DND-41 (cell line): ENCODE measurements at regions not wholly inside any gene's neighbourhood (a gene's known extent, or its start where the extent isn't known, plus 50 kb on each side); places are given as distances from the start of the nearest gene placed in this dataset.

Experiments
- ATAC-seq: fragments of 200-7000 bp; cut with Tn5 transposase; 3 replicates; pipeline ENCODE4 v1.9.1; 2021; ENCODE audit warnings: low read depth; ENCODE audit not compliant: insufficient read depth
- DNase-seq: peaks from one replicate; pipeline ENCODE4 v3.0.0-alpha.2; 2020
- H2AFZ ChIP-seq: 2 replicates; pipeline ENCODE4 v1.6.0; 2012; ENCODE audit warnings: low read depth, low read length
- H3K27ac ChIP-seq: 2 replicates; pipeline ENCODE4 v1.5.1; 2012; ENCODE audit warnings: low read length, inconsistent platforms
- H3K27me3 ChIP-seq: fragments of 200-600 bp; sonication (generic); 2 replicates; pipeline ENCODE4 v1.6.0; 2012; ENCODE audit warnings: low read length, mild to moderate bottlenecking, inconsistent platforms; ENCODE audit not compliant: insufficient read depth, poor library complexity
- H3K36me3 ChIP-seq: 2 replicates; pipeline ENCODE4 v1.5.1; 2012; ENCODE audit warnings: low read length, inconsistent platforms; ENCODE audit not compliant: insufficient read depth
- H3K4me1 ChIP-seq: 2 replicates; pipeline ENCODE4 v1.5.1; 2012; ENCODE audit warnings: mild to moderate bottlenecking, low read length; ENCODE audit not compliant: insufficient read depth
- H3K4me2 ChIP-seq: 2 replicates; pipeline ENCODE4 v1.6.0; 2012; ENCODE audit warnings: mild to moderate bottlenecking, moderate library complexity, low read length, inconsistent platforms; ENCODE audit not compliant: insufficient read depth
- H3K4me3 ChIP-seq, 2 experiments: fragments of 200-600 bp in 1 of 2; shearing (Covaris generic) in 1 of 2; 2 replicates each; pipeline ENCODE4 v1.5.1; 2012 to 2016; ENCODE audit warnings: inconsistent platforms in 2 of 2, low read length in 2 of 2, mild to moderate bottlenecking in 2 of 2, low read depth in 1 of 2, moderate library complexity in 1 of 2
- H3K79me2 ChIP-seq: 2 replicates; pipeline ENCODE4 v1.6.0; 2012; ENCODE audit warnings: low read length, inconsistent platforms; ENCODE audit not compliant: insufficient read depth
- H3K9ac ChIP-seq: 2 replicates; pipeline ENCODE4 v1.6.0; 2012; ENCODE audit warnings: low read depth, mild to moderate bottlenecking, inconsistent platforms, low read length, moderate library complexity
- H3K9me3 ChIP-seq: 2 replicates; pipeline ENCODE4 v1.5.1; 2012; ENCODE audit warnings: low read length, moderate library complexity, mild to moderate bottlenecking, inconsistent platforms; ENCODE audit not compliant: insufficient read depth, severe bottlenecking
- H4K20me1 ChIP-seq: 2 replicates; pipeline ENCODE4 v1.6.0; 2012; ENCODE audit warnings: low read length; ENCODE audit not compliant: insufficient read depth
- CTCF ChIP-seq: IDR thresholded peaks from 2 replicates; pipeline ENCODE4 v1.5.1; 2012; ENCODE audit warnings: borderline replicate concordance, low read length, moderate library complexity, mild to moderate bottlenecking; ENCODE audit not compliant: poor library complexity, severe bottlenecking; ENCODE audit errors: extremely low read depth
- EZH2 ChIP-seq: IDR thresholded peaks from 3 replicates; pipeline ENCODE4 v1.6.1; 2012; ENCODE audit warnings: borderline replicate concordance, low read depth, mild to moderate bottlenecking, moderate library complexity, low read length, inconsistent platforms; ENCODE audit not compliant: severe bottlenecking

- Histone ChIP-seq H3K9ac (no peak overlapping the region), H3K27ac (no peak overlapping the region), H4K20me1 (no peaks in the 10 kb centered on the region), H3K79me2 (no peaks in the 10 kb centered on the region), H2AFZ (no peak overlapping the region), H3K9me3 (no peaks in the 10 kb centered on the region), H3K27me3 (no peaks in the 10 kb centered on the region), H3K4me1 (peaks cover 15% of the 10 kb centered on the region), H3K4me2 (no peak overlapping the region), H3K4me3 (no peak overlapping the region), H3K36me3 (no peaks in the 10 kb centered on the region)
- ATAC-seq (no peak), DNase-seq (no peak)
- TF ChIP-seq EZH2: no peak
- no peak for TF ChIP-seq CTCF
Observed at GRCh38 chr5:111584651-111585050, 72.3 kb upstream of the STARD4 start.

- no peaks in the 10 kb centered on the region for H3K79me2 ChIP-seq
- no peak overlapping the region for H3K9ac ChIP-seq
- H3K27me3 ChIP-seq: no peaks in the 10 kb centered on the region
- H3K9me3 ChIP-seq: no peaks in the 10 kb centered on the region
- H2AFZ ChIP-seq: no peak overlapping the region
- H3K27ac ChIP-seq: no peak overlapping the region
- ATAC-seq (no peak), DNase-seq (no peak)
- H3K36me3 ChIP-seq: no peaks in the 10 kb centered on the region
- H4K20me1 ChIP-seq: no peaks in the 10 kb centered on the region
- H3K4me2 ChIP-seq: no peak overlapping the region
- peaks cover 15% of the 10 kb centered on the region for H3K4me1 ChIP-seq
- no peak overlapping the region for H3K4me3 ChIP-seq
- TF ChIP-seq EZH2 (no peak), CTCF (no peak)
Observed at GRCh38 chr5:111583758-111584203, 71.4 kb upstream of the STARD4 start.

GRCh38 chr5:111582993-111583601 lies 70.8 kb upstream of the STARD4 start:
- H3K4me2 ChIP-seq: no peak overlapping the region
- H3K4me3 ChIP-seq: no peak overlapping the region
- DNase-seq: no peak
- no peaks in the 10 kb centered on the region for H3K36me3 ChIP-seq
- peaks cover 11% of the 10 kb centered on the region for H3K4me1 ChIP-seq
- no peak for TF ChIP-seq CTCF
- no peak for TF ChIP-seq EZH2
- H2AFZ ChIP-seq: no peak overlapping the region
- no peaks in the 10 kb centered on the region for H4K20me1 ChIP-seq
- H3K27ac ChIP-seq: no peak overlapping the region
- H3K9me3 ChIP-seq: no peaks in the 10 kb centered on the region
- no peak overlapping the region for H3K9ac ChIP-seq
- no peak for ATAC-seq
- H3K79me2 ChIP-seq: no peaks in the 10 kb centered on the region
- no peaks in the 10 kb centered on the region for H3K27me3 ChIP-seq

- H3K9ac ChIP-seq: no peak overlapping the region
- ATAC-seq: no peak
- peaks cover 5% of the 10 kb centered on the region for H3K4me1 ChIP-seq
- H3K36me3 ChIP-seq: no peaks in the 10 kb centered on the region
- no peak overlapping the region for H3K27ac ChIP-seq
- H3K4me3 ChIP-seq: no peak overlapping the region
- DNase-seq: no peak
- H3K79me2 ChIP-seq: no peaks in the 10 kb centered on the region
- no peaks in the 10 kb centered on the region for H3K27me3 ChIP-seq
- H3K4me2 ChIP-seq: no peak overlapping the region
- no peaks in the 10 kb centered on the region for H3K9me3 ChIP-seq
- H2AFZ ChIP-seq: no peak overlapping the region
- TF ChIP-seq CTCF (no peak), EZH2 (no peak)
- H4K20me1 ChIP-seq: no peaks in the 10 kb centered on the region
Observed at GRCh38 chr5:111582451-111582850, 70.1 kb upstream of the STARD4 start.
